SK-N-SH (cell line): ENCODE measurements at regions not wholly inside any gene's neighbourhood (a gene's known extent, or its start where the extent isn't known, plus 50 kb on each side); places are given as distances from the start of the nearest gene placed in this dataset.

Experiments
- CTCF ChIA-PET: fragments of 300-600, 350-600 bp; formaldehyde crosslinking; extraction: SDS; loops from one replicate; lab custom pipeline; 2021; lab: Yijun Ruan, JAX
- POLR2A ChIA-PET: fragments of 350-600 bp; sonication (Branson Sonifier 250); formaldehyde crosslinking; extraction: SDS; loops from one replicate; lab custom pipeline; 2020; ENCODE audit warnings: antibody characterized with exemption, inconsistent platforms; lab: Yijun Ruan, JAX
- DNase-seq: peaks from one replicate; pipeline ENCODE4 v3.0.0; 2012
- H2AFZ ChIP-seq: fragments of 200-600 bp; sonication (generic); 2 replicates; pipeline ENCODE4 v1.8.1; 2016; ENCODE audit warnings: antibody characterized with exemption, mild to moderate bottlenecking, low read depth
- H3F3A ChIP-seq: fragments of 200-600 bp; sonication (generic); replicated peaks from 2 replicates; pipeline ENCODE3; 2016; ENCODE audit warnings: antibody characterized with exemption, mild to moderate bottlenecking; ENCODE audit not compliant: insufficient read depth
- H3K27ac ChIP-seq, 2 experiments: fragments of 200-500 bp in 1 of 2; fragments of 200-600 bp in 1 of 2; sonication (Bioruptor generic) in 1 of 2; sonication (generic), shearing (Covaris generic) in 1 of 2; 2 replicates each; pipeline versions ENCODE4 v1.5.1 to v1.6.1; 2014 to 2016; ENCODE audit warnings: low read depth in 2 of 2, inconsistent platforms in 1 of 2, low read length in 1 of 2, mild to moderate bottlenecking in 1 of 2, mixed read lengths in 1 of 2
- H3K27me3 ChIP-seq: fragments of 200-600 bp; sonication (generic), shearing (Covaris generic); 2 replicates; pipeline ENCODE4 v1.6.1; 2016; ENCODE audit warnings: mixed run types; ENCODE audit not compliant: insufficient read depth
- H3K36me3 ChIP-seq, 2 experiments: fragments of 200-500 bp in 1 of 2; fragments of 200-600 bp in 1 of 2; sonication (Bioruptor generic) in 1 of 2; sonication (generic) in 1 of 2; replicated peaks in 1 of 2; 2 replicates each; pipeline versions ENCODE3 to v1.5.1; 2014 to 2016; ENCODE audit warnings: low read length in 1 of 2, mild to moderate bottlenecking in 1 of 2; ENCODE audit not compliant: insufficient read depth in 2 of 2, control insufficient read depth in 1 of 2
- H3K4me1 ChIP-seq, 2 experiments: fragments of 200-500 bp in 1 of 2; fragments of 200-600 bp in 1 of 2; sonication (Bioruptor generic) in 1 of 2; sonication (generic), shearing (Covaris generic) in 1 of 2; 2 replicates each; pipeline versions ENCODE4 v1.5.1 to v1.6.1; 2014 to 2016; ENCODE audit warnings: low read depth in 1 of 2, low read length in 1 of 2, mixed run types in 1 of 2; ENCODE audit not compliant: insufficient read depth in 2 of 2, control insufficient read depth in 1 of 2
- H3K4me2 ChIP-seq: fragments of 200-600 bp; sonication (generic), shearing (Covaris generic); 2 replicates; pipeline ENCODE4 v1.6.1; 2017; ENCODE audit warnings: mixed run types
- H3K4me3 ChIP-seq, 2 experiments: fragments of 200-500 bp in 1 of 2; fragments of 200-600 bp in 1 of 2; sonication (Bioruptor generic) in 1 of 2; sonication (generic), shearing (Covaris generic) in 1 of 2; 2 replicates each; pipeline versions ENCODE4 v1.5.1 to v1.8.1; 2014 to 2016; ENCODE audit warnings: low read depth in 2 of 2, inconsistent platforms in 1 of 2, low read length in 1 of 2, mild to moderate bottlenecking in 1 of 2, mixed read lengths in 1 of 2, moderate library complexity in 1 of 2
- H3K79me2 ChIP-seq: fragments of 200-600 bp; sonication (generic); 2 replicates; pipeline ENCODE4 v1.8.1; 2017; ENCODE audit warnings: mild to moderate bottlenecking; ENCODE audit not compliant: insufficient read depth
- H3K9ac ChIP-seq: fragments of 200-600 bp; sonication (generic); 2 replicates; pipeline ENCODE4 v1.6.1; 2017; ENCODE audit warnings: mixed run types
- H3K9me2 ChIP-seq: fragments of 200-600 bp; sonication (generic); 2 replicates; pipeline ENCODE4 v1.6.1; 2017; ENCODE audit warnings: mixed run types
- H3K9me3 ChIP-seq: fragments of 200-600 bp; sonication (generic); 2 replicates; pipeline ENCODE4 v1.6.1; 2017; ENCODE audit warnings: mixed run types, mild to moderate bottlenecking, moderate library complexity
- H4K20me1 ChIP-seq: fragments of 200-600 bp; sonication (generic); 2 replicates; pipeline ENCODE4 v1.6.1; 2017; ENCODE audit warnings: mild to moderate bottlenecking, mixed run types; ENCODE audit not compliant: insufficient read depth
- ELF1 ChIP-seq: IDR thresholded peaks from 2 replicates; pipeline ENCODE4 v1.4.0; 2012
- EP300 ChIP-seq, 2 experiments: IDR thresholded peaks; 2 replicates each; pipeline versions ENCODE4 v1.4.0 to v1.6.1; 2012; ENCODE audit warnings: borderline replicate concordance in 1 of 2, low read depth in 1 of 2, low read length in 1 of 2
- EZH2phosphoT487 ChIP-seq: fragments of 200-600 bp; sonication (generic); IDR thresholded peaks from 2 replicates; pipeline ENCODE4 v1.6.1; 2017; ENCODE audit warnings: low read depth, mixed run types, mild to moderate bottlenecking, antibody characterized with exemption, moderate library complexity, borderline replicate concordance
- FOSL2 ChIP-seq: IDR thresholded peaks from 2 replicates; pipeline ENCODE4 v1.4.0; 2012; ENCODE audit warnings: low read depth, mild to moderate bottlenecking, moderate library complexity, borderline replicate concordance
- FOXJ3 ChIP-seq: sonication (generic); formaldehyde crosslinking; IDR thresholded peaks from 2 replicates; pipeline ENCODE4 v1.5.1; 2020; ENCODE audit warnings: mild to moderate bottlenecking, missing genetic modification reagents
- FOXM1 ChIP-seq: IDR thresholded peaks from 2 replicates; pipeline ENCODE4 v1.4.0; 2012; ENCODE audit warnings: low read depth, mild to moderate bottlenecking
- GABPA ChIP-seq: IDR thresholded peaks from 2 replicates; pipeline ENCODE4 v1.4.0; 2012; ENCODE audit warnings: low read depth, mild to moderate bottlenecking
- NFIC ChIP-seq: IDR thresholded peaks from 2 replicates; pipeline ENCODE4 v1.4.0; 2012; ENCODE audit warnings: borderline replicate concordance
- NRF1 ChIP-seq: IDR thresholded peaks from 2 replicates; pipeline ENCODE4 v1.6.1; 2012; ENCODE audit warnings: low read depth, mild to moderate bottlenecking, low read length
- RAD21 ChIP-seq: IDR thresholded peaks from 2 replicates; pipeline ENCODE4 v1.6.1; 2012; ENCODE audit warnings: mild to moderate bottlenecking, low read length
- RCOR1 ChIP-seq: fragments of 150-350 bp; IDR thresholded peaks from 2 replicates; pipeline ENCODE4 v1.6.1; 2017; ENCODE audit warnings: antibody characterized with exemption, low read length
- SIN3A ChIP-seq: IDR thresholded peaks from 2 replicates; pipeline ENCODE4 v1.6.1; 2012; ENCODE audit warnings: low read depth, mild to moderate bottlenecking, low read length, moderate library complexity, borderline replicate concordance
- SMC3 ChIP-seq: IDR thresholded peaks from 2 replicates; pipeline ENCODE4 v1.6.1; 2012; ENCODE audit warnings: low read depth, low read length, improper control_type of control experiment
- TAF1 ChIP-seq: IDR thresholded peaks from 2 replicates; pipeline ENCODE4 v1.6.1; 2012; ENCODE audit warnings: low read depth, mild to moderate bottlenecking, low read length, moderate library complexity, borderline replicate concordance
- TCF12 ChIP-seq: IDR thresholded peaks from 2 replicates; pipeline ENCODE4 v1.4.0; 2012
- TEAD4 ChIP-seq: IDR thresholded peaks from 2 replicates; pipeline ENCODE4 v1.4.0; 2012; ENCODE audit warnings: mild to moderate bottlenecking, borderline replicate concordance; ENCODE audit not compliant: insufficient read depth
- WGBS: methylation state at CpG from one replicate; pipeline ENCODE4 v1.1.6; 2017; ENCODE audit warnings: low lambda C conversion rate; 5-methylcytosine and 5-hydroxymethylcytosine counted together
- TF ChIP-seq, protein P1 (sequence below): IDR thresholded peaks from 2 replicates; pipeline ENCODE4 v1.4.0; 2012; ENCODE audit warnings: low read depth, borderline replicate concordance
- TF ChIP-seq, protein P2 (sequence below): fragments of 150-350 bp; IDR thresholded peaks from 2 replicates; pipeline ENCODE4 v1.6.1; 2017; ENCODE audit warnings: antibody characterized with exemption, low read length, low read depth, borderline replicate concordance
- TF ChIP-seq, protein P3 (sequence below): IDR thresholded peaks from 2 replicates; pipeline ENCODE4 v1.4.0; 2012; ENCODE audit warnings: low read depth, borderline replicate concordance
- TF ChIP-seq, protein P4 (sequence below): fragments of 150-350 bp; IDR thresholded peaks from 2 replicates; pipeline ENCODE4 v1.6.1; 2016; ENCODE audit warnings: mild to moderate bottlenecking, low read depth, low read length
- TF ChIP-seq, protein P5 (sequence below): IDR thresholded peaks from 2 replicates; pipeline ENCODE4; 2012

DNA sequence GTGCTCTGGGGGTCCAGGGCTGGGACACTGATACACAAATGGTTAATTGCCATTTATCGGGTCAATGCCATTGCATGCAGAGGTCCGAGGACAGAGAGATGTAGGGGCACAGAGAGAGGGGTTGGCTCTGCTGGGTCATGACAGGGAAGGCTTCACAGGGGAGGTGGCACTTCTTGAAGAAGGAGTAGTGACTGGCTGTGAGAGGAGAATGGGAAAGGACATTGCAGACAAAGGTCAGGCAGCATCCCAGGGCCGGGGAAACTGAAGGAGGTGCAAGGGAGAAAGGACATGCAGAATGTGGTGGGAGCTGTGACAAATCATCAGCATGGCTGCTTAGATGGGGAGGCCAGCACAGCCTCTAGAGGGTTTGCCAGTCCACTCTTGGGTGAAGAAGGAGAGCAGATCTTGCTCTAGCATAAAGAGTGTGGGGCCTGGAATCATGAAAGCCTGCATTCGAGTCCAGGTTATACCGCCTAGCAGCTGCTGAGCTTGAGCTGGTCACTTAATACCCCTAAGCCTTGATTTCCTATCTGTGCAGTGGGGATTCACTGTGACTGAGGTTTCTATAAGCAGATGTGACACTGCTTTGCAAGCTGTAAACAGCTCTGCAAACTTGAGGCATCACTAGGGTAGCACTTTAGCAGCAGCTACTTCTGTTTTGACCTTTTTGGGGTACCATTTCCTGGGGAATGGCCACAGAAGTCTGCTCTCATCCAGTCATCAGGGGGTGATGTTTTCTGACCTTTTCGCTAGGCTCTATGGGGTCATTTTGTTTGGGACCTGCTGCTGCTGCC lies 59.2 kb upstream of the EPS8L3 start (continued):
- TF ChIP-seq, protein P1, sequence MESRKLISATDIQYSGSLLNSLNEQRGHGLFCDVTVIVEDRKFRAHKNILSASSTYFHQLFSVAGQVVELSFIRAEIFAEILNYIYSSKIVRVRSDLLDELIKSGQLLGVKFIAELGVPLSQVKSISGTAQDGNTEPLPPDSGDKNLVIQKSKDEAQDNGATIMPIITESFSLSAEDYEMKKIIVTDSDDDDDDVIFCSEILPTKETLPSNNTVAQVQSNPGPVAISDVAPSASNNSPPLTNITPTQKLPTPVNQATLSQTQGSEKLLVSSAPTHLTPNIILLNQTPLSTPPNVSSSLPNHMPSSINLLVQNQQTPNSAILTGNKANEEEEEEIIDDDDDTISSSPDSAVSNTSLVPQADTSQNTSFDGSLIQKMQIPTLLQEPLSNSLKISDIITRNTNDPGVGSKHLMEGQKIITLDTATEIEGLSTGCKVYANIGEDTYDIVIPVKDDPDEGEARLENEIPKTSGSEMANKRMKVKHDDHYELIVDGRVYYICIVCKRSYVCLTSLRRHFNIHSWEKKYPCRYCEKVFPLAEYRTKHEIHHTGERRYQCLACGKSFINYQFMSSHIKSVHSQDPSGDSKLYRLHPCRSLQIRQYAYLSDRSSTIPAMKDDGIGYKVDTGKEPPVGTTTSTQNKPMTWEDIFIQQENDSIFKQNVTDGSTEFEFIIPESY = no peak
- no peak for TF ChIP-seq EP300 (IDR thresholded peaks at IDR 0.05; ENCODE audit: borderline replicate concordance in 1 of 2, low read depth in 1 of 2, low read length in 1 of 2)
- no peak for TF ChIP-seq ELF1
- TF ChIP-seq FOXM1 = no peak
- TF ChIP-seq NFIC = no peak
- no peak for TF ChIP-seq SIN3A

DNA sequence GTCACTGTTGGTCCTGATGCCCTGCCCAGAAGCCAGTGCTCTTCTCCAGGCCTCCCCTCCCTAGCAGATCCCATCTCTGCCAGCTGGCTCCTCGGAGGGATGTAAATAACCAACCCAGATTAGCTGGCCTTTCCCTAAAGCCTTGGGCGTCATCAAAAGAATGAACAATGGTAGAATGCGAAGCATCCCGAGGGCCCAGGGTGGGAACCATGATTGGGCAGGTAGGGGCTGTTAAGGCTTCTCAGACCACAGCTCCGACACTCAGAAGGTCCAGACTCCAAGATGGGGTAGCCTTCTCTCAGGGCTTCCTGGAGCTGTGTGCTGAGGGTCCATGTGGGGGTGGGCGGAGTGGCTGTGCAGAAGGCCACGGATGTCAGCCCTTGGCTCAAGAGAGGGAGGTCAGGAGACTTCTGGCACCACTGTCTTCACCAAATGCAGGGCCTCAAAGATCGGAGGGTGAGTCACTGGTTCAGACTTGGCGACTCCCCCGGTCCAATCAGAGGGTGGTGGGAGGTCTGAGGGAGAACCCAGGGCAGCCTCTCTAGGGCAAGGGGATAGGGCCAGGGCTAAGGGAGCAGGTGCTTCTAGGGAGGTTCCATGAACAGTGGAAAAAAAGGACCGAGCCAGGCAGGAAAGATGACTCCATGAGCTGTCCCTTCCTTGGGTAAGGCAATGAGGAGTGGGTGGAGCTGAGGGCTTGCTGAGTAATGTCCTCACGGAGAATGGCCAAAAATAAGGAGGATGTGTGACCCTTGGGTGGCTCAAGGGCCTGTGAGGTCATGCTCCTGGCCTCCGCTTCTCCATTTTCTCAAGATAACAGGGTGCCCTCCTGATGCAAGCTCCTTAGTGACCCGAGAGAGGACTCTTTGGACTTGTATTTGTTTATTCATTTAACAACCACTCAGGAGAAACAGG lies 58.4 kb upstream of the EPS8L3 start:
- ChIA-PET CTCF (interaction anchor here (1.0 to 2.6 kb wide), 2 partner anchors 13 to 162 kb away, joined by 3 to 8 read pairs; partner anchors contain the start of gene AHCYL1), POLR2A (no interaction called here)
- no peaks in the 10 kb centered on the region for H3K9me3 ChIP-seq
- H3K4me3 ChIP-seq = no peak overlapping the region
- DNase-seq = no peak
- no peaks in the 10 kb centered on the region for H3K9me2 ChIP-seq
- peak overlapping the region; percentile 42 for H3K4me2 ChIP-seq
- peaks cover 7 to 21% of the 10 kb centered on the region in 2 experiments; a peak in 3 of 4 replicates for H3K4me1 ChIP-seq
- no peak overlapping the region for H3K9ac ChIP-seq
- 65% methylated on average over 12 of the region's 14 CpGs for WGBS
- peaks cover 5% of the 10 kb centered on the region for H3F3A ChIP-seq
- H3K79me2 ChIP-seq = no peaks in the 10 kb centered on the region
- H3K27me3 ChIP-seq = no peaks in the 10 kb centered on the region
- no peaks in the 10 kb centered on the region for H3K36me3 ChIP-seq
- H4K20me1 ChIP-seq = no peaks in the 10 kb centered on the region
- peak overlapping the region in 1 of 2 experiments; percentile 61; a peak in 2 of 4 replicates for H3K27ac ChIP-seq
- no peak overlapping the region for H2AFZ ChIP-seq
- TF ChIP-seq, protein P2, sequence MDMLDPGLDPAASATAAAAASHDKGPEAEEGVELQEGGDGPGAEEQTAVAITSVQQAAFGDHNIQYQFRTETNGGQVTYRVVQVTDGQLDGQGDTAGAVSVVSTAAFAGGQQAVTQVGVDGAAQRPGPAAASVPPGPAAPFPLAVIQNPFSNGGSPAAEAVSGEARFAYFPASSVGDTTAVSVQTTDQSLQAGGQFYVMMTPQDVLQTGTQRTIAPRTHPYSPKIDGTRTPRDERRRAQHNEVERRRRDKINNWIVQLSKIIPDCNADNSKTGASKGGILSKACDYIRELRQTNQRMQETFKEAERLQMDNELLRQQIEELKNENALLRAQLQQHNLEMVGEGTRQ = no peak
- TF ChIP-seq NRF1 = no peak
- no peak for TF ChIP-seq FOXM1
- no peak for TF ChIP-seq SMC3
- TF ChIP-seq EP300 (IDR thresholded peaks at IDR 0.05; ENCODE audit: borderline replicate concordance in 1 of 2, low read depth in 1 of 2, low read length in 1 of 2) = no peak
- TF ChIP-seq RCOR1 = no peak
- no peak for TF ChIP-seq RAD21
- TF ChIP-seq, protein P3, sequence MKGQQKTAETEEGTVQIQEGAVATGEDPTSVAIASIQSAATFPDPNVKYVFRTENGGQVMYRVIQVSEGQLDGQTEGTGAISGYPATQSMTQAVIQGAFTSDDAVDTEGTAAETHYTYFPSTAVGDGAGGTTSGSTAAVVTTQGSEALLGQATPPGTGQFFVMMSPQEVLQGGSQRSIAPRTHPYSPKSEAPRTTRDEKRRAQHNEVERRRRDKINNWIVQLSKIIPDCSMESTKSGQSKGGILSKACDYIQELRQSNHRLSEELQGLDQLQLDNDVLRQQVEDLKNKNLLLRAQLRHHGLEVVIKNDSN = no peak
- 0 out of 2 replicates have a peak, but pooled peaks have one; percentile 31 for TF ChIP-seq NFIC
- 0 out of 2 replicates have a peak, but pooled peaks have one; percentile 23 for TF ChIP-seq TCF12
- TF ChIP-seq TEAD4 = no peak
- no peak for TF ChIP-seq TAF1
- no peak for TF ChIP-seq FOXJ3 (CRISPR knock-in tag)
- TF ChIP-seq, protein P4, sequence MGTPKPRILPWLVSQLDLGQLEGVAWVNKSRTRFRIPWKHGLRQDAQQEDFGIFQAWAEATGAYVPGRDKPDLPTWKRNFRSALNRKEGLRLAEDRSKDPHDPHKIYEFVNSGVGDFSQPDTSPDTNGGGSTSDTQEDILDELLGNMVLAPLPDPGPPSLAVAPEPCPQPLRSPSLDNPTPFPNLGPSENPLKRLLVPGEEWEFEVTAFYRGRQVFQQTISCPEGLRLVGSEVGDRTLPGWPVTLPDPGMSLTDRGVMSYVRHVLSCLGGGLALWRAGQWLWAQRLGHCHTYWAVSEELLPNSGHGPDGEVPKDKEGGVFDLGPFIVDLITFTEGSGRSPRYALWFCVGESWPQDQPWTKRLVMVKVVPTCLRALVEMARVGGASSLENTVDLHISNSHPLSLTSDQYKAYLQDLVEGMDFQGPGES = no peak
- TF ChIP-seq, protein P5, sequence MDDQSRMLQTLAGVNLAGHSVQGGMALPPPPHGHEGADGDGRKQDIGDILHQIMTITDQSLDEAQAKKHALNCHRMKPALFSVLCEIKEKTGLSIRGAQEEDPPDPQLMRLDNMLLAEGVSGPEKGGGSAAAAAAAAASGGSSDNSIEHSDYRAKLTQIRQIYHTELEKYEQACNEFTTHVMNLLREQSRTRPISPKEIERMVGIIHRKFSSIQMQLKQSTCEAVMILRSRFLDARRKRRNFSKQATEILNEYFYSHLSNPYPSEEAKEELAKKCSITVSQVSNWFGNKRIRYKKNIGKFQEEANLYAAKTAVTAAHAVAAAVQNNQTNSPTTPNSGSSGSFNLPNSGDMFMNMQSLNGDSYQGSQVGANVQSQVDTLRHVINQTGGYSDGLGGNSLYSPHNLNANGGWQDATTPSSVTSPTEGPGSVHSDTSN = no peak
- no peak for TF ChIP-seq EZH2phosphoT487
- TF ChIP-seq SIN3A = no peak
- no peak for TF ChIP-seq GABPA
- no peak; the same call in 1 of the 2 replicates for TF ChIP-seq FOSL2
